ENCODE measurements at regions not wholly inside any gene's neighbourhood (a gene's known extent, or its start where the extent isn't known, plus 50 kb on each side); places are given as distances from the start of the nearest gene placed in this dataset.

DNA sequence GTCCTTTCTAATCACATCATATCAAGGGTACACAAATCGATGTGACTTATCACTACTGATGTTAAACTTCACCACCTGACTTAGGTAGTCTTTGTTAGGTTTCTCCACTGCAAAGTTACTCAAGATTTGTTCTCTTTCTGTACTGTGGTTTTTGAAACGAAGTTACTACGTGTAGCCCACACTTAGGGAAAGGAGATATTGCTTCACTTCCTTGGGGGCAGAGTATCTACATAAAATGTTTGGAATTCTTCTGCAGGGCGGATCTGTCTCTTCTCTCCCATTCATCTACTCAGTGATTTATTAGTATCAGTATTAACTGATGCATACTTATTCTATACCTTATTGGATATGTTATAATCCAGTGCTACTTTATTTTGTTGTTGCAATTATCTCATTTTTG, 403.6 kb upstream of the MON1B start:
- TF ChIP-seq POLR2A (IDR thresholded peaks at IDR 0.05; ENCODE audit: low read depth, low read length) (no peak), POLR2AphosphoS5 (IDR thresholded peaks at IDR 0.05; ENCODE audit: low read depth, low read length) (no peak), TAF1 (IDR thresholded peaks at IDR 0.05; ENCODE audit: borderline replicate concordance, low read depth, low read length) (no peak)
